Upper lobe of left lung (tissue), 4 donors: ENCODE measurements at regions not wholly inside any gene's neighbourhood (a gene's known extent, or its start where the extent isn't known, plus 50 kb on each side); places are given as distances from the start of the nearest gene placed in this dataset.

Source experiments
- EP300 ChIP-seq, 4 donors: sonication (generic); formaldehyde crosslinking; IDR thresholded peaks; one replicate each; pipeline ENCODE4 v1.5.1; 2017; ENCODE audit warnings: antibody characterized with exemption in 4 of 4, control low read depth in 2 of 4
- POLR2A ChIP-seq, 4 donors: fragments of 450-650 bp; IDR thresholded peaks; one replicate each; pipeline ENCODE4 v1.5.1; 2016 to 2017; ENCODE audit warnings: antibody characterized with exemption in 4 of 4, mild to moderate bottlenecking in 2 of 4
- POLR2AphosphoS5 ChIP-seq, 2 donors: sonication (generic); formaldehyde crosslinking; IDR thresholded peaks; one replicate each; pipeline ENCODE4 v1.5.1; 2017; ENCODE audit warnings: antibody characterized with exemption in 2 of 2
- TF ChIP-seq, protein P1 (sequence below), 6 experiments: fragments of 450-650 bp in 4 of 6; fragments of 200-600 bp in 2 of 6; sonication (generic) in 2 of 6; IDR thresholded peaks; one replicate each; pipeline ENCODE4 v1.5.1; 2016 to 2019; ENCODE audit warnings: antibody characterized with exemption in 6 of 6

DNA sequence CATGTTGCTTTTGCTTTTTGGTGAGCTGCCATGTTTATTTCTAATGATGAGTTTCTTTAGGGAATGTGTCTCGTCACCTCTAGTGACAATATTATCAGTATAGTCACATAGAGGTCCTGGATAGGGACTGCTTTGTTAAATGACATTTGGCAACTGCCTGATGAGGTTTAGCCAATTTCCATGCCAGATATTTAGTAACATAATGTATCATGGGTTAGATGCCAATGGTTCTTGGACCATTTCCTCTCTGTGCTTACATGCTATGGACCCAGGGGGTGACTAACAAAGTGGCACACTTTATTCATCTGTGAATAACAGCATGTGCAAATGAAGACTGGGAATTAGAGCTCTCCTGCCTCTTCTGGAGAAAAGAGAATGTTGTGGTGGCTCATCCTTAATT lies 56.2 kb upstream of the RAB27B start:
- TF ChIP-seq POLR2A (IDR thresholded peaks at IDR 0.05) (no peak), EP300 (IDR thresholded peaks at IDR 0.05) (no peak), POLR2AphosphoS5 (IDR thresholded peaks at IDR 0.05) (no peak)
- TF ChIP-seq, protein P1, sequence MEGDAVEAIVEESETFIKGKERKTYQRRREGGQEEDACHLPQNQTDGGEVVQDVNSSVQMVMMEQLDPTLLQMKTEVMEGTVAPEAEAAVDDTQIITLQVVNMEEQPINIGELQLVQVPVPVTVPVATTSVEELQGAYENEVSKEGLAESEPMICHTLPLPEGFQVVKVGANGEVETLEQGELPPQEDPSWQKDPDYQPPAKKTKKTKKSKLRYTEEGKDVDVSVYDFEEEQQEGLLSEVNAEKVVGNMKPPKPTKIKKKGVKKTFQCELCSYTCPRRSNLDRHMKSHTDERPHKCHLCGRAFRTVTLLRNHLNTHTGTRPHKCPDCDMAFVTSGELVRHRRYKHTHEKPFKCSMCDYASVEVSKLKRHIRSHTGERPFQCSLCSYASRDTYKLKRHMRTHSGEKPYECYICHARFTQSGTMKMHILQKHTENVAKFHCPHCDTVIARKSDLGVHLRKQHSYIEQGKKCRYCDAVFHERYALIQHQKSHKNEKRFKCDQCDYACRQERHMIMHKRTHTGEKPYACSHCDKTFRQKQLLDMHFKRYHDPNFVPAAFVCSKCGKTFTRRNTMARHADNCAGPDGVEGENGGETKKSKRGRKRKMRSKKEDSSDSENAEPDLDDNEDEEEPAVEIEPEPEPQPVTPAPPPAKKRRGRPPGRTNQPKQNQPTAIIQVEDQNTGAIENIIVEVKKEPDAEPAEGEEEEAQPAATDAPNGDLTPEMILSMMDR (IDR thresholded peaks at IDR 0.05) = no peak
